GM12891 (cell line): ENCODE measurements at regions not wholly inside any gene's neighbourhood (a gene's known extent, or its start where the extent isn't known, plus 50 kb on each side); places are given as distances from the start of the nearest gene placed in this dataset.

Experiments
- POLR2A ChIP-seq: IDR thresholded peaks from 2 replicates; pipeline ENCODE4 v1.6.1; 2011; ENCODE audit warnings: low read depth, low read length, control low read depth
- POLR2AphosphoS5 ChIP-seq: IDR thresholded peaks from 2 replicates; pipeline ENCODE4 v1.6.1; 2011; ENCODE audit warnings: low read depth, low read length, control low read depth
- TAF1 ChIP-seq: IDR thresholded peaks from 2 replicates; pipeline ENCODE4 v1.6.1; 2011; ENCODE audit warnings: low read depth, low read length, control low read depth

GRCh38 chr4:58541926-58542325, 1431.7 kb upstream of the IGFBP7 start:
- TF ChIP-seq POLR2A (no peak), TAF1 (no peak), POLR2AphosphoS5 (no peak)
